ENCODE measurements at regions not wholly inside any gene's neighbourhood (a gene's known extent, or its start where the extent isn't known, plus 50 kb on each side); places are given as distances from the start of the nearest gene placed in this dataset.

GRCh38 chr12:92503029-92503931 lies 199.5 kb upstream of the PLEKHG7 start:
- no peaks in the 10 kb centered on the region for H3F3A ChIP-seq (ENCODE audit: low read length, unreplicated experiment)
- ATAC-seq (0 out of 2 replicates have a peak, but pooled peaks have one; percentile 33), DNase-seq (no peak)
- no peak overlapping the region for H3K27ac ChIP-seq (ENCODE audit: low read length)
- H3K4me3 ChIP-seq (ENCODE audit: low read length), result no peak overlapping the region
- BruUV-seq (replicated peaks), result no TSS peak
- H3K4me2 ChIP-seq (ENCODE audit: low read length), result no peak overlapping the region
- ChIA-PET CTCF (interaction anchor here (0.6 kb wide), 2 partner anchors 13 to 62 kb away, joined by 4 to 5 read pairs; no protein-coding TSS in a partner anchor), POLR2A (ENCODE audit: unreplicated experiment) (no interaction called here)
- H3K79me2 ChIP-seq (ENCODE audit: low read length), result no peaks in the 10 kb centered on the region
- no peak overlapping the region; the same call in 1 of the 2 replicates for H2AFZ ChIP-seq (ENCODE audit: low read length)
- no peaks in the 10 kb centered on the region for H3K9me3 ChIP-seq (ENCODE audit: low read length)
- no peaks in the 10 kb centered on the region for H3K4me1 ChIP-seq (ENCODE audit: insufficient read depth, low read length)
- H4K20me1 ChIP-seq (ENCODE audit: low read length), result no peaks in the 10 kb centered on the region
- H3K27me3 ChIP-seq (ENCODE audit: low read length), result no peaks in the 10 kb centered on the region
- no peaks in the 10 kb centered on the region for H3K9me2 ChIP-seq (replicated peaks; ENCODE audit: low read length)
- intact Hi-C loops (cut with micrococcal nuclease), result no loop called here
- H3K36me3 ChIP-seq (ENCODE audit: low read depth, low read length), result no peaks in the 10 kb centered on the region
- H3K9ac ChIP-seq (ENCODE audit: low read length), result no peak overlapping the region
- no peak for TF ChIP-seq CTCF (conservative IDR thresholded peaks at IDR 0.05; ENCODE audit: low read depth, low read length)
- no peak for TF ChIP-seq EZH2phosphoT487 (IDR thresholded peaks at IDR 0.05; ENCODE audit: borderline replicate concordance, low read length)
- TF ChIP-seq EZH2 (IDR thresholded peaks at IDR 0.05; ENCODE audit: low read length, unreplicated experiment), result no peak

- Histone ChIP-seq H3K4me2 (ENCODE audit: low read length) (no peak overlapping the region), H3K36me3 (ENCODE audit: low read depth, low read length) (no peaks in the 10 kb centered on the region), H3K4me1 (ENCODE audit: insufficient read depth, low read length) (no peaks in the 10 kb centered on the region), H3K4me3 (ENCODE audit: low read length) (no peak overlapping the region), H4K20me1 (ENCODE audit: low read length) (no peaks in the 10 kb centered on the region), H3K9me2 (replicated peaks; ENCODE audit: low read length) (no peaks in the 10 kb centered on the region), H3K27ac (ENCODE audit: low read length) (no peak overlapping the region), H3K9ac (ENCODE audit: low read length) (no peak overlapping the region), H3K79me2 (ENCODE audit: low read length) (no peaks in the 10 kb centered on the region), H2AFZ (ENCODE audit: low read length) (no peak overlapping the region), H3K9me3 (ENCODE audit: low read length) (no peaks in the 10 kb centered on the region), H3K27me3 (ENCODE audit: low read length) (no peaks in the 10 kb centered on the region), H3F3A (ENCODE audit: low read length, unreplicated experiment) (no peaks in the 10 kb centered on the region)
- BruUV-seq (replicated peaks), result no TSS peak
- peak; percentile 7 for DNase-seq
- no peak for ATAC-seq
- intact Hi-C loops (cut with micrococcal nuclease), result no loop called here
- TF ChIP-seq CTCF (conservative IDR thresholded peaks at IDR 0.05; ENCODE audit: low read depth, low read length) (no peak; the same call in 1 of the 2 replicates), EZH2phosphoT487 (IDR thresholded peaks at IDR 0.05; ENCODE audit: borderline replicate concordance, low read length) (no peak), EZH2 (IDR thresholded peaks at IDR 0.05; ENCODE audit: low read length, unreplicated experiment) (no peak)
- ChIA-PET POLR2A (ENCODE audit: unreplicated experiment) (no interaction called here), CTCF (interaction anchor here (0.6 kb wide), 3 partner anchors 14 to 66 kb away, joined by 3 to 5 read pairs (median 4); no protein-coding TSS in a partner anchor)
These were observed 200.3 kb upstream of the PLEKHG7 start for GRCh38 chr12:92502417-92503028.
